PFSK-1 (cell line): ENCODE measurements at regions not wholly inside any gene's neighbourhood (a gene's known extent, or its start where the extent isn't known, plus 50 kb on each side); places are given as distances from the start of the nearest gene placed in this dataset.

Experiments used
- FOXP2 ChIP-seq: optimal IDR thresholded peaks from 2 replicates; pipeline ENCODE3; 2011; ENCODE audit warnings: borderline replicate concordance, control low read depth, inconsistent platforms; ENCODE audit not compliant: insufficient read depth; ENCODE audit errors: extremely low read length, extremely low read depth
- POLR2AphosphoS5 ChIP-seq: IDR thresholded peaks from 2 replicates; pipeline ENCODE4 v1.6.1; 2012; ENCODE audit warnings: low read depth, mild to moderate bottlenecking, control low read depth, low read length, moderate library complexity
- REST ChIP-seq, 2 experiments: IDR thresholded peaks; 2 replicates each; pipeline versions ENCODE4 v1.6.1 to v1.8.0; 2011 to 2012; ENCODE audit warnings: low read depth in 2 of 2, low read length in 2 of 2, control low read depth in 1 of 2, inconsistent platforms in 1 of 2, mild to moderate bottlenecking in 1 of 2, moderate library complexity in 1 of 2; ENCODE audit not compliant: insufficient read depth in 1 of 2
- SIN3A ChIP-seq: IDR thresholded peaks from 2 replicates; pipeline ENCODE4 v1.6.1; 2012; ENCODE audit warnings: mild to moderate bottlenecking, low read length, moderate library complexity, borderline replicate concordance; ENCODE audit not compliant: insufficient read depth
- TAF1 ChIP-seq: IDR thresholded peaks from 2 replicates; pipeline ENCODE4 v1.6.1; 2012; ENCODE audit warnings: low read length, control low read depth, borderline replicate concordance; ENCODE audit not compliant: insufficient read depth

GRCh38 chr5:14942212-14942611, 70.6 kb upstream of the ANKH start:
- TF ChIP-seq REST (IDR thresholded peaks at IDR 0.05; ENCODE audit: insufficient read depth in 1 of 2, low read depth in 2 of 2, low read length in 2 of 2) (no peak), FOXP2 (no peak), TAF1 (no peak), POLR2AphosphoS5 (no peak), SIN3A (no peak)

- TF ChIP-seq FOXP2 = no peak
These were observed 65.7 kb upstream of the ANKH start for GRCh38 chr5:14937254-14937653.

- TF ChIP-seq TAF1 (no peak), REST (IDR thresholded peaks at IDR 0.05; ENCODE audit: insufficient read depth in 1 of 2, low read depth in 2 of 2, low read length in 2 of 2) (no peak), SIN3A (no peak)
These were observed 65.0 kb upstream of the ANKH start for GRCh38 chr5:14936588-14936987.

GRCh38 chr5:14935341-14935740, 63.8 kb upstream of the ANKH start:
- TF ChIP-seq REST (IDR thresholded peaks at IDR 0.05; ENCODE audit: insufficient read depth in 1 of 2, low read depth in 2 of 2, low read length in 2 of 2) (no peak), TAF1 (no peak), SIN3A (no peak), FOXP2 (no peak), POLR2AphosphoS5 (no peak)

- TF ChIP-seq TAF1 (no peak), SIN3A (no peak), FOXP2 (no peak), POLR2AphosphoS5 (no peak), REST (IDR thresholded peaks at IDR 0.05; ENCODE audit: insufficient read depth in 1 of 2, low read depth in 2 of 2, low read length in 2 of 2) (no peak)
These were observed 61.4 kb upstream of the ANKH start for GRCh38 chr5:14932902-14933469.

GRCh38 chr5:14930486-14930885, 58.9 kb upstream of the ANKH start:
- TF ChIP-seq TAF1 (no peak), POLR2AphosphoS5 (no peak), REST (IDR thresholded peaks at IDR 0.05; ENCODE audit: insufficient read depth in 1 of 2, low read depth in 2 of 2, low read length in 2 of 2) (no peak), FOXP2 (no peak), SIN3A (no peak)
